HepG2 (cell line): ENCODE measurements at regions not wholly inside any gene's neighbourhood (a gene's known extent, or its start where the extent isn't known, plus 50 kb on each side); places are given as distances from the start of the nearest gene placed in this dataset.

Source experiments
- ATF4 ChIP-seq, 2 experiments: fragments of 450-650 bp in 1 of 2; sonication (generic) in 1 of 2; formaldehyde crosslinking; IDR thresholded peaks; 2 replicates each; pipeline versions ENCODE4 v1.5.0 to v1.8.0; 2020 to 2022; ENCODE audit warnings: mild to moderate bottlenecking in 1 of 2, missing genetic modification reagents in 1 of 2
- HOXA9 ChIP-seq: sonication (generic); formaldehyde crosslinking; IDR thresholded peaks from 2 replicates; pipeline ENCODE4 v1.8.1; 2022; ENCODE audit warnings: missing genetic modification reagents, mild to moderate bottlenecking, moderate library complexity, borderline replicate concordance
- MXD3 ChIP-seq: IDR thresholded peaks from 2 replicates; pipeline ENCODE4 v1.6.1; 2016; ENCODE audit warnings: mild to moderate bottlenecking, missing biosample characterization, missing genetic modification reagents
- MYPOP ChIP-seq: sonication (generic); formaldehyde crosslinking; IDR thresholded peaks from 2 replicates; pipeline ENCODE4 v1.8.1; 2023; ENCODE audit warnings: mild to moderate bottlenecking, moderate library complexity, missing genetic modification reagents
- RARA ChIP-seq: IDR thresholded peaks from 2 replicates; pipeline ENCODE4 v1.6.1; 2016; ENCODE audit warnings: missing genetic modification reagents, missing compliant biosample characterization
- REPIN1 ChIP-seq: sonication (generic); formaldehyde crosslinking; IDR thresholded peaks from 2 replicates; pipeline ENCODE4 v1.8.0; 2022; ENCODE audit warnings: missing genetic modification reagents, low read depth, mild to moderate bottlenecking, borderline replicate concordance
- TEF ChIP-seq: sonication (generic); formaldehyde crosslinking; IDR thresholded peaks from 2 replicates; pipeline ENCODE4 v1.5.0; 2020; ENCODE audit warnings: missing genetic modification reagents
- USF2 ChIP-seq, 2 experiments: sonication (generic) in 1 of 2; formaldehyde crosslinking in 1 of 2; IDR thresholded peaks; 2 replicates each; pipeline versions ENCODE4 v1.5.1 to v1.6.1; 2011 to 2020; ENCODE audit warnings: borderline replicate concordance in 1 of 2, low read depth in 1 of 2, low read length in 1 of 2, mild to moderate bottlenecking in 1 of 2, missing genetic modification reagents in 1 of 2, moderate library complexity in 1 of 2
- ZBTB3 ChIP-seq: sonication (generic); formaldehyde crosslinking; IDR thresholded peaks from 2 replicates; pipeline ENCODE4 v1.4.0; 2020; ENCODE audit warnings: low read depth, mild to moderate bottlenecking, moderate library complexity, missing genetic modification reagents, borderline replicate concordance
- ZFP1 ChIP-seq: IDR thresholded peaks from 2 replicates; pipeline ENCODE4 v1.6.1; 2016
- ZFP91 ChIP-seq: sonication (generic); formaldehyde crosslinking; IDR thresholded peaks from 2 replicates; pipeline ENCODE4 v1.9.0; 2022; ENCODE audit warnings: missing genetic modification reagents, mild to moderate bottlenecking, borderline replicate concordance
- ZNF20 ChIP-seq: sonication (generic); formaldehyde crosslinking; IDR thresholded peaks from 2 replicates; pipeline ENCODE4 v1.4.0; 2020; ENCODE audit warnings: mild to moderate bottlenecking, moderate library complexity, missing genetic modification reagents
- ZNF335 ChIP-seq: sonication (generic); formaldehyde crosslinking; IDR thresholded peaks from 2 replicates; pipeline ENCODE4 v1.4.0; 2020; ENCODE audit warnings: missing genetic modification reagents
- ZNF552 ChIP-seq: sonication (generic); formaldehyde crosslinking; IDR thresholded peaks from 2 replicates; pipeline ENCODE4 v1.9.0; 2022; ENCODE audit warnings: missing genetic modification reagents, mild to moderate bottlenecking, borderline replicate concordance
- ZNF576 ChIP-seq: sonication (generic); formaldehyde crosslinking; IDR thresholded peaks from 2 replicates; pipeline ENCODE4 v1.4.0; 2020; ENCODE audit warnings: mild to moderate bottlenecking, missing genetic modification reagents
- ZNF598 ChIP-seq: sonication (generic); formaldehyde crosslinking; IDR thresholded peaks from 2 replicates; pipeline ENCODE4 v1.5.1; 2020; ENCODE audit warnings: mild to moderate bottlenecking, missing genetic modification reagents, borderline replicate concordance
- ZNF639 ChIP-seq: conservative IDR thresholded peaks from 2 replicates; pipeline ENCODE4 v1.6.1; 2018; ENCODE audit warnings: missing genetic modification reagents

GRCh38 chr16:31700530-31701388, 172.8 kb upstream of the ZNF267 start (continued):
- TF ChIP-seq MYPOP (CRISPR knock-in tag) = no peak
- TF ChIP-seq ZNF20 = 0 out of 2 replicates have a peak, but pooled peaks have one; percentile 77
- TF ChIP-seq ZBTB3 (CRISPR knock-in tag) = peak; percentile 52; the same call in 1 of the 2 replicates
- TF ChIP-seq REPIN1 (CRISPR knock-in tag) = peak; percentile 76; the same call in 1 of the 2 replicates
- TF ChIP-seq ZNF598 (CRISPR knock-in tag) = peak; percentile 96; the same call in 1 of the 2 replicates
- TF ChIP-seq MXD3 (CRISPR knock-in tag) = peak; percentile 95
- TF ChIP-seq ZFP1 (CRISPR knock-in tag) = no peak
- peak; percentile 49 for TF ChIP-seq RARA
- TF ChIP-seq ZNF639 (CRISPR knock-in tag) = 0 out of 2 replicates have a peak, but pooled peaks have one; percentile 61
- no peak for TF ChIP-seq USF2 (IDR thresholded peaks at IDR 0.05; ENCODE audit: low read depth, low read length)
- no peak for TF ChIP-seq USF2 (CRISPR knock-in tag; IDR thresholded peaks at IDR 0.05; ENCODE audit: borderline replicate concordance)
- TF ChIP-seq HOXA9 (CRISPR knock-in tag) = peak; percentile 83; the same call in 1 of the 2 replicates
- TF ChIP-seq ZFP91 = peak; percentile 94; the same call in 1 of the 2 replicates
- TF ChIP-seq ZNF335 = 0 out of 2 replicates have a peak, but pooled peaks have one; percentile 63
- peak; percentile 26; the same call in 1 of the 2 replicates for TF ChIP-seq TEF (CRISPR knock-in tag)
- TF ChIP-seq ATF4 (CRISPR knock-in tag; IDR thresholded peaks at IDR 0.05) = peak in 1 of 2 experiments; percentile 31; a peak in 1 of 4 replicates
- peak; percentile 65; the same call in 1 of the 2 replicates for TF ChIP-seq ZNF576 (CRISPR knock-in tag)
- peak; percentile 92 for TF ChIP-seq ZNF552 (CRISPR knock-in tag)
